ENCODE measurements at regions not wholly inside any gene's neighbourhood (a gene's known extent, or its start where the extent isn't known, plus 50 kb on each side); places are given as distances from the start of the nearest gene placed in this dataset.

- Histone ChIP-seq H3K27me3 (peaks cover 0 to 3% (median 0%) of the 10 kb centered on the region in 4 donors), H3K4me1 (peaks cover 0 to 14% (median 8%) of the 10 kb centered on the region in 4 donors), H3K27ac (replicated peaks in 1 of 4) (no peak overlapping the region), H3K9me3 (no peaks in the 10 kb centered on the region), H3K4me3 (no peak overlapping the region), H3K36me3 (no peaks in the 10 kb centered on the region)
- 41% methylated on average over 6 of the region's 6 CpGs for WGBS
- no peak for DNase-seq (ENCODE audit: extremely low spot score)
- intact Hi-C loops (cut with DNase I): no loop called here
- TF ChIP-seq EP300 (IDR thresholded peaks at IDR 0.05) (no peak), POLR2AphosphoS5 (IDR thresholded peaks at IDR 0.05) (no peak), CTCF (IDR thresholded peaks at IDR 0.05) (no peak), POLR2A (IDR thresholded peaks at IDR 0.05; ENCODE audit: low read depth) (no peak)
These were observed 245.3 kb upstream of the RASA1 start for GRCh38 chr5:87022415-87022814.

GRCh38 chr5:87027570-87027969 lies 240.1 kb upstream of the RASA1 start:
- Histone ChIP-seq H3K4me1 (no peaks in the 10 kb centered on the region), H3K27ac (replicated peaks in 1 of 4) (no peak overlapping the region), H3K27me3 (no peaks in the 10 kb centered on the region), H3K36me3 (no peaks in the 10 kb centered on the region), H3K9me3 (no peaks in the 10 kb centered on the region), H3K4me3 (no peak overlapping the region)
- WGBS: 83% methylated on average over 1 of the region's 1 CpG
- no peak for DNase-seq (ENCODE audit: extremely low spot score)
- intact Hi-C loops (cut with DNase I): no loop called here
- TF ChIP-seq POLR2AphosphoS5 (IDR thresholded peaks at IDR 0.05): no peak
- TF ChIP-seq POLR2A (IDR thresholded peaks at IDR 0.05; ENCODE audit: low read depth): no peak
- TF ChIP-seq CTCF (IDR thresholded peaks at IDR 0.05): no peak
- no peak for TF ChIP-seq EP300 (IDR thresholded peaks at IDR 0.05)

- DNase-seq (ENCODE audit: extremely low spot score): no peak
- no peak for TF ChIP-seq POLR2AphosphoS5 (IDR thresholded peaks at IDR 0.05)
- no peaks in the 10 kb centered on the region for H3K27me3 ChIP-seq
- WGBS: 96% methylated on average over 7 of the region's 7 CpGs
- no peaks in the 10 kb centered on the region for H3K36me3 ChIP-seq
- H3K9me3 ChIP-seq: no peaks in the 10 kb centered on the region
- H3K4me1 ChIP-seq: no peaks in the 10 kb centered on the region
- intact Hi-C loops (cut with DNase I): no loop called here
- H3K27ac ChIP-seq (replicated peaks in 1 of 4): no peak overlapping the region
- H3K4me3 ChIP-seq: no peak overlapping the region
These were observed 237.7 kb upstream of the RASA1 start for GRCh38 chr5:87029951-87030350.

- Histone ChIP-seq H3K36me3 (no peaks in the 10 kb centered on the region), H3K4me1 (no peaks in the 10 kb centered on the region), H3K27me3 (no peaks in the 10 kb centered on the region), H3K9me3 (no peaks in the 10 kb centered on the region), H3K27ac (replicated peaks in 1 of 4) (no peak overlapping the region), H3K4me3 (no peak overlapping the region)
- no peak for DNase-seq (ENCODE audit: extremely low spot score)
- intact Hi-C loops (cut with DNase I): no loop called here
- TF ChIP-seq POLR2A (IDR thresholded peaks at IDR 0.05; ENCODE audit: low read depth) (no peak), CTCF (IDR thresholded peaks at IDR 0.05) (no peak)
- 81% methylated on average over 7 of the region's 7 CpGs for WGBS
These were observed 237.0 kb upstream of the RASA1 start for GRCh38 chr5:87030699-87031098.

GRCh38 chr5:87034557-87034956 lies 233.1 kb upstream of the RASA1 start:
- TF ChIP-seq POLR2A (IDR thresholded peaks at IDR 0.05; ENCODE audit: low read depth) (no peak), EP300 (IDR thresholded peaks at IDR 0.05) (no peak), CTCF (IDR thresholded peaks at IDR 0.05) (no peak), POLR2AphosphoS5 (IDR thresholded peaks at IDR 0.05) (no peak)
- no peak for DNase-seq (ENCODE audit: extremely low spot score)
- Histone ChIP-seq H3K27ac (replicated peaks in 1 of 4) (no peak overlapping the region), H3K4me1 (no peaks in the 10 kb centered on the region), H3K27me3 (no peaks in the 10 kb centered on the region), H3K4me3 (no peak overlapping the region), H3K36me3 (no peaks in the 10 kb centered on the region), H3K9me3 (peaks cover 0 to 5% (median 0%) of the 10 kb centered on the region in 4 donors)
- WGBS: 87% methylated on average over 2 of the region's 2 CpGs
- intact Hi-C loops (cut with DNase I): no loop called here

Data from esophagus muscularis mucosa (tissue), 4 donors.